DMS153 (cell line): ENCODE measurements at regions not wholly inside any gene's neighbourhood (a gene's known extent, or its start where the extent isn't known, plus 50 kb on each side); places are given as distances from the start of the nearest gene placed in this dataset.

ENCODE experiments used
- DNase-seq: peaks from one replicate; lab custom pipeline; 2025; lab: John Stamatoyannopoulos, UW

- DNase-seq: no peak
These were observed 178.7 kb downstream of the CHD9NB start for GRCh38 chr16:52874042-52874441.

DNA sequence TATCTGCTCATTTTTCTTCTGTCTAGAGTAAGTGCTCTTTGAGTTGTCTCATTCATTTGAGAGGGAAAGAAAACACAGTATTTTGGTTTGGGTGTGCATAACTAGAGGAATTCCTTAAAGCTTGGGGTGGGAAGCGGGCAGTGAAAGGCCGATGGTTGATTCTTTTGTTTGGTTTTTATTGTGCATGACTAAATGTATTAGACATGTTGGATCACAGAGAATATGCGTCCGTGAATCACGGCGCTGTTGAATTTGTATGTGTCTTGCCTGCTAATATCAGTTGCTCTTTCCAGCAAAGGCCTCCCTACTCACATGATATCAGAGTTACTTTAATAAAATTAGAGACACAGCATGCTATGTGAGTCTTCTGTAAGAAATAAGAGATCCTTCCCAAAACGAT lies 180.0 kb downstream of the CHD9NB start:
- no peak for DNase-seq

GRCh38 chr16:52871481-52871880 lies 181.2 kb downstream of the CHD9NB start:
- no peak for DNase-seq

DNA sequence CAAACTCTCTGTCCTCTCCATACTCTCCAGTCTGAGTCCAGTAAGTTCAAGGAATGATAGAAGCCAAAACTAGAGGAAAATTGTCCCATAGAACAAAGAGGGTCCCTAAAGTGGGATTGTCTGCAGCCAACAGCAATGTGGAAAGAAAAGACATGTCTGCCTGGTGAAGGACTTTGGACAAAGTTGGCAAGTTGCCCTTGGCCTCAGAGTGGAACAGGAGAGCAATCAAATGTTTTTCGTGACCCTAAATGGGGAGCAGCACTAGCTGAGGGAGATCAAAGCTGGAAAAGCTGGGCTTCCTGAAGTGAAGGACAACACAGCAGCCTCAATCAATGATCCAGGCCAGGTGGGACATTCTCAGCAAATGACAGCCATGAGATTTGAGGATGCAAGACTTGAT lies 183.5 kb downstream of the CHD9NB start:
- no peak for DNase-seq

GRCh38 chr16:52863000-52863399 lies 189.7 kb downstream of the CHD9NB start:
- DNase-seq: no peak

GRCh38 chr16:52861614-52862022 lies 191.1 kb downstream of the CHD9NB start:
- no peak for DNase-seq

DNA sequence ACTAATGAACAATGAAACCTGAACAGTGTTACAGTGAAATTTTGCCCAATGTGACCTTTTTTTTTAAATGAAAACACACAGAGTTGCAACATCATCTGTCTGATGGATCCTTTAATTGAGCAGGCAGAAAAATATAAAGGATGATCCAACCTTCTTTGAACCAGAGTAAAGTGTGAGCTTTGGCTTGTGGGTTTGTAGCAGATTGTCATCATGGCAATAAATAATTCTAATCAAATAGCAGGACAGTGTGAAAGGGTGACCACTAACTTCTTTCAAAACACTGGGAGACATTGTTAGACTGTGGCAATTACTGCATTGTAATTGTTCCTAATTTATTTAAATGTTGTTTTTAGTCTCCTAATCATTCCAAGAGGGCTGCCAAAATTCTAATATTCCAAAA lies 197.2 kb downstream of the CHD9NB start:
- DNase-seq: no peak

DNA sequence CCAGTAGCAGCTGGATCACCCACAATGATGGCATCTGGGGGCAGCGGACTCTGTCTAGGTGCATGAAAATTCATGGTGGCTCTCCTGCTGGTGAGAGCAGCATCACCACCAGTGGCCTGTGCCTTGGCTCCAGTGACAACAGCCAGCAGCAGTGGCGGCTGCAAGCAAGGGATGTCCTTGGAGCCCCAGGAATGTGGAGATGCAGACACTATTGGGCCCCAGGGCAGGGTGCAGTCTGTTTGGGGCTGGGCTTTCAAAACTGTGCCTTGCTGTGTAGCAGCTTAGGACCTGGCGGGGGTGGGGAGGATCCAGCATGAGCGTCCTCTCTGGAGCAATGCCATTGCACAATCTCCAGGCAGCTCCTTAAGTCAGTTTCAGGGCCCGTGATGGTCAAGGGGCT lies 199.7 kb downstream of the CHD9NB start:
- no peak for DNase-seq

DNA sequence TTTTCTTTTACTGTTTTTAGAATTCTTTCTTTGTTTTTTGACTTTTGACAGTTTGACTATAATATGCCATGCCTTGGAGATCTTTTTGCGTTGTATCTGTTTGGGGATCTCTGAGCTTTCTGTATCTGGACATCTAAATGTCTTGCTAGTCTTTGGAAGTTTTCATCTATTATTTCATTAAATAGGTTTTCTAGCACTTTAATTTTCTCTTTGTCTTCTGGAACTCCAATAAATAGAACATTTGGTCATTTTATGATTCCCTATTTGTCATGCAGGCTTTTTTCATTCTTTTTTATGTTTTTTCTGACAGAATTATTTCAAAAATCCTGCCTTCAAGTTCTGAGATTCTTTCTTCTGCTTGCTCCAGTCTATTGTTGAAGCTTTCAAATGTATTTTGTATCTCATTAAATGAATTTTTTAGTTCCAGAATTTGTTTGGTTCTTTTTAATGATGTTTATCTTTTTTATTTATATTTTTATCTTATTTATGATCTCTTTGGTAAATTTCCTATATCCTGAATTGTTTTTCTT lies 201.4 kb downstream of the CHD9NB start:
- no peak for DNase-seq

GRCh38 chr16:52843381-52843780 lies 209.3 kb downstream of the CHD9NB start:
- DNase-seq: no peak

DNA sequence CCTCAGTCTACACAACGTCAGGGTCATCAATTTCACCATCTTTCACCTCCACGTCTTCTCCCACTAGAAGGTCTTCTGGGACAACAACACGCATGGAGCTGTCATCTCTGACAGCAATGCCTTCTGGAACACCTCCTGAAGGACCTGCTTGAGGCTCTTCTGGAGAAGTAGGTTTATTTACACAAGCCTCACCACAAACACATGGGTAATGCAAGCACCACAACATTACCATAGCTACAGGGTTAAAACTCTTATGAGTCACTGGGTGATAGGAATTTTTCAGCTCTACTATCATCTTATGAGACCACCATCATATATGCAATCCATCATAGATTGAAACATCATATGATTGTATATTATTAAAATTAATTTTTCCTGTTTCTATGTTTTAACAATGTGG lies 215.4 kb downstream of the CHD9NB start:
- no peak for DNase-seq

GRCh38 chr16:52834736-52835465 lies 217.8 kb downstream of the CHD9NB start:
- DNase-seq: no peak

DNA sequence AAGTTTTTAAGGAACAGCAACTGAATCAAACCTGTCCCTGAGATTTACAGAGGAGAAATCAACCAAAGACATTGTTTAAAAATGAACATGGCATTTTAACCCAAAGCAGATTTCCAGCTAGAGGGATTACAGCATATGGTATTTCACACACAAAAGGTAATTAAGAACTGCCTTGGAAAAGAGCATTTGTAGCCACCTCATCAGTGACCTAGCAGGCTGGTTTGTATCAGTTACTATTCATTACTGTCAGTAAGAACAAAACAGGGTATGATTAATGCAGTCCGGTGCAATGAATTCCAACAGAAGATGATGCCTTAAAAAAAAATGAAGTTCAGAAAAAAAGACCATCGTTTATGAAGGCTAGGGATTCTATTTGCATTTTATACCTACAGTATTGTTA lies 219.9 kb downstream of the CHD9NB start:
- no peak for DNase-seq

- no peak for DNase-seq
These were observed 225.2 kb downstream of the CHD9NB start for GRCh38 chr16:52827456-52827855.

GRCh38 chr16:52825892-52826291 lies 226.8 kb downstream of the CHD9NB start:
- DNase-seq: no peak

DNA sequence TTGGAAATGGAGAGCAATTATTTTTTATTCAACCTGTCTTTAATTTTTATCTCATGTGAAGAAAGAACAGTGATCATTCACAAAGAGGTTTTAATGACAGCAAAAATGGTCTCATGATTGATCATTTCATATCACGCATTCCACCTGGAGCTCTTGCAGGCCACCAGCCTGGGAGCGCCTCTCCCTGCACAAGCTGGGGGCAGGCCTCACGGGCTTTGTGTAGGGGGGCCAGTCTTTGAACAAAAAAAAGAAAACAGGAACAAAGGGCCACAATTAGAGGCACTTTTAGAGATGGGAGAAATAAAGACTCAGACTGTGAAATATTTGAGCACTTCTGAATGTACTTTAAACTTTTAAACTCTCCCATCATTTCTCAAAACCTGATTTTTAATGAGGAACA lies 232.9 kb downstream of the CHD9NB start:
- no peak for DNase-seq

DNA sequence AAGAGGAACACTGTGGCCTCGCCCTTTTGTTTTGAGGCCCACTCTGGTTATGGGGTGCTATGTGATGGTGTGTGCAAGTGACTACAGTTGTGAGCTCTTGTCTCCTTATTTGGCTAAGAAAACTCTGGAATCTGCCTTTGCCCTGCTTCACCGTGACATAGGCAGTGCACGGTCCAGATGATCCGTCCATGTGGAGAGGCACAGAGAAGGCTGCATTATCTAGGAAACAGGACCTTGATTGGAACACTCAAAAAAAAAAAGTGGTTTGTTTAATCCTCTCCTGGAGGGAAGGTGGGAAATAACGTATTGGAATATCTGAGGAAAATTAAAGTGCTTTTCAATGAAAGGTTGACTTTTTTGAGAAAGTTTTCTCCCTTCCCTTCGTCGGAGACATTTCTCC lies 233.3 kb downstream of the CHD9NB start:
- no peak for DNase-seq

GRCh38 chr16:52817696-52818095 lies 235.0 kb downstream of the CHD9NB start:
- no peak for DNase-seq

GRCh38 chr16:52816993-52817392 lies 235.7 kb downstream of the CHD9NB start:
- DNase-seq: no peak

DNA sequence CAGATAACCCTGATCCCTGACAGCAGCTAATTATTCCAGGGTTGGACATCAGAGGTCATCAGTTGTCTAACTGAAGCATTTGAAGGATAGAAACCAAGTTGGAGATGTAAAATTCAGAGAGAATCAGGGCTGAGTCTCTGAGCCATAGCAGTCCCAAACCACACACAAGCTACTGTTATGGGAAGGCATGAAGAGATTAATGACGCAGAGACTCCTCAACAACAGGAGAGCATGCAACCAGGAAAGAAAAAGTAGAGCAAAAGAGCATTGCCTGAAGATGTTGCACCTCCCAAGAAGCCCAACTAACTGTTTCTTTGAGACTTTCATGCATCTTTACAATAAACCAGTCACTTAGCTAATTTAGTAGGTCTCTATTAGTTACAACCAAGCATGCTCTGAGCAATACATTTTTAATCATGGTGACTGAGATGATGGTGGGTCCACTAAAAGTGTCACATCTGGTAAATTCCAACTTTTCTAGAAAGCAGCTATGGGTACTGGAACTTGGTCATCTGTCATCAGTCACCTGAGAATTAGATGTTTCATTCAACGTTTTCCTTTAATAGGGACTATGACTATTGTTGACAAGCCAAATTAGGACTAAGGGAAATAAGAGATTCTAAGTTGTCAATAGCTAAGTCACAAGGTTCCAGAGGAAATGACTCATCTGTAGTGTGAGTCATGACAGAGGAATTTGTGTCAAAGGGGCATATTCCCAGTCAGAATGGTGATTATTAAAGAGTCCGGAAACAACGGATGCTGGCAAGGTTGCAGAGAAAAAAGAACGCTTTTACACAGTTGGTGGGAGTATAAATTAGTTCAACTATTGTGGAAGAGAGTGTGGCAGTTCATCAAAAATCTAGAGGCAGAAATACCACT lies 239.8 kb downstream of the CHD9NB start:
- DNase-seq: no peak

- no peak for DNase-seq
These were observed 247.0 kb downstream of the CHD9NB start for GRCh38 chr16:52805559-52806168.

GRCh38 chr16:52800432-52800831 lies 252.3 kb downstream of the CHD9NB start:
- DNase-seq: no peak

DNA sequence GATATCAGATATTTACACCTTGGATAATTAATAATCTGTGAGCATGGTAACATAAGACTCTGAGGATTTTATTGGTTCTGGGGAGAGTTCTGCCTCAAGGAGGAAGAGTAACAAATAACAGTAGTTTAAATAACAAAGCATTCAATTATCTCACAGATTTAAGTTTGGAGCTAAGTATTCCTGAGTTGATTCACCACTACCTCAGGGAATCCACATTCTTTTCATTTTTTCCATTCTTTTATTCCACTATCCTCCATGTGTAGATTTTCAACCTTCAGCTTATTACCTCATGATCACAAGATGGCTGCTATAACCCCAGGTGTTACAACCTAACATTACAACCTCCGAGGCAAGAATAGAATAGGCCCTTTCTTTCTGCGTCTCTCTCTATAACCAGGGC lies 252.2 kb upstream of the TOX3 start:
- DNase-seq: no peak
